GM12878 (cell line): ENCODE measurements at regions not wholly inside any gene's neighbourhood (a gene's known extent, or its start where the extent isn't known, plus 50 kb on each side); places are given as distances from the start of the nearest gene placed in this dataset.

ENCODE experiments used
- MLLT1 ChIP-seq: fragments of 450-650 bp; IDR thresholded peaks from 2 replicates; pipeline ENCODE4 v1.6.1; 2016; ENCODE audit warnings: mild to moderate bottlenecking
- MYB ChIP-seq: fragments of 150-350 bp; IDR thresholded peaks from 2 replicates; pipeline ENCODE4 v1.6.1; 2014; ENCODE audit warnings: mild to moderate bottlenecking, low read depth, low read length, borderline replicate concordance
- TF ChIP-seq, protein P1 (sequence below): fragments of 450-650 bp; IDR thresholded peaks from 2 replicates; pipeline ENCODE4 v1.6.1; 2016; ENCODE audit warnings: mild to moderate bottlenecking, moderate library complexity, borderline replicate concordance
- TF ChIP-seq, protein P2 (sequence below): fragments of 450-650 bp; IDR thresholded peaks from 2 replicates; pipeline ENCODE4 v1.6.1; 2016; ENCODE audit warnings: mild to moderate bottlenecking
- TF ChIP-seq, protein P3 (sequence below): IDR thresholded peaks from 2 replicates; pipeline ENCODE4 v1.6.1; 2011; ENCODE audit warnings: borderline replicate concordance, low read depth, mild to moderate bottlenecking, moderate library complexity, low read length; ENCODE audit not compliant: insufficient read depth, poor library complexity, severe bottlenecking

DNA sequence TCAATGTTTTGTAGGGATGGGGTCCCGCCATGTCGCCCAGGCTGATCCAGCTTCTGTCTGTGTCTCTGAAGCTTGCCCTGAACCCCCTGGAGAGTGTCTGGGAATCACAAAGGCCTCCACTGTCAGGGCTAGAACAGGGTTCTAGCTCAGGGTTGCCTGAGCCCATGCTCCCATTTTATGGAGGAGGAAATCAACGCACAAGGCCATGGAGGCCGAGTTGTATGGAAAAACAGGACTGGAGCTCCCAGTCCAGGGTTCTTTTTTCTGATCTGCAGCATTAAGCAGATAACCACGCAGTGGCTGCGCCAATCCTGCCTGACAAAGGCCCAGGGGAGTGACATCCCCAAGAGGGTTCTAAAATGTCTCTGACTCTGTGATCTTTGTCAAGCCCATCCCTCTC is 67.6 kb upstream of the NBPF3 start (continued):
- TF ChIP-seq, protein P1, sequence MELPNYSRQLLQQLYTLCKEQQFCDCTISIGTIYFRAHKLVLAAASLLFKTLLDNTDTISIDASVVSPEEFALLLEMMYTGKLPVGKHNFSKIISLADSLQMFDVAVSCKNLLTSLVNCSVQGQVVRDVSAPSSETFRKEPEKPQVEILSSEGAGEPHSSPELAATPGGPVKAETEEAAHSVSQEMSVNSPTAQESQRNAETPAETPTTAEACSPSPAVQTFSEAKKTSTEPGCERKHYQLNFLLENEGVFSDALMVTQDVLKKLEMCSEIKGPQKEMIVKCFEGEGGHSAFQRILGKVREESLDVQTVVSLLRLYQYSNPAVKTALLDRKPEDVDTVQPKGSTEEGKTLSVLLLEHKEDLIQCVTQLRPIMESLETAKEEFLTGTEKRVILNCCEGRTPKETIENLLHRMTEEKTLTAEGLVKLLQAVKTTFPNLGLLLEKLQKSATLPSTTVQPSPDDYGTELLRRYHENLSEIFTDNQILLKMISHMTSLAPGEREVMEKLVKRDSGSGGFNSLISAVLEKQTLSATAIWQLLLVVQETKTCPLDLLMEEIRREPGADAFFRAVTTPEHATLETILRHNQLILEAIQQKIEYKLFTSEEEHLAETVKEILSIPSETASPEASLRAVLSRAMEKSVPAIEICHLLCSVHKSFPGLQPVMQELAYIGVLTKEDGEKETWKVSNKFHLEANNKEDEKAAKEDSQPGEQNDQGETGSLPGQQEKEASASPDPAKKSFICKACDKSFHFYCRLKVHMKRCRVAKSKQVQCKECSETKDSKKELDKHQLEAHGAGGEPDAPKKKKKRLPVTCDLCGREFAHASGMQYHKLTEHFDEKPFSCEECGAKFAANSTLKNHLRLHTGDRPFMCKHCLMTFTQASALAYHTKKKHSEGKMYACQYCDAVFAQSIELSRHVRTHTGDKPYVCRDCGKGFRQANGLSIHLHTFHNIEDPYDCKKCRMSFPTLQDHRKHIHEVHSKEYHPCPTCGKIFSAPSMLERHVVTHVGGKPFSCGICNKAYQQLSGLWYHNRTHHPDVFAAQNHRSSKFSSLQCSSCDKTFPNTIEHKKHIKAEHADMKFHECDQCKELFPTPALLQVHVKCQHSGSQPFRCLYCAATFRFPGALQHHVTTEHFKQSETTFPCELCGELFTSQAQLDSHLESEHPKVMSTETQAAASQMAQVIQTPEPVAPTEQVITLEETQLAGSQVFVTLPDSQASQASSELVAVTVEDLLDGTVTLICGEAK = no peak
- TF ChIP-seq, protein P2, sequence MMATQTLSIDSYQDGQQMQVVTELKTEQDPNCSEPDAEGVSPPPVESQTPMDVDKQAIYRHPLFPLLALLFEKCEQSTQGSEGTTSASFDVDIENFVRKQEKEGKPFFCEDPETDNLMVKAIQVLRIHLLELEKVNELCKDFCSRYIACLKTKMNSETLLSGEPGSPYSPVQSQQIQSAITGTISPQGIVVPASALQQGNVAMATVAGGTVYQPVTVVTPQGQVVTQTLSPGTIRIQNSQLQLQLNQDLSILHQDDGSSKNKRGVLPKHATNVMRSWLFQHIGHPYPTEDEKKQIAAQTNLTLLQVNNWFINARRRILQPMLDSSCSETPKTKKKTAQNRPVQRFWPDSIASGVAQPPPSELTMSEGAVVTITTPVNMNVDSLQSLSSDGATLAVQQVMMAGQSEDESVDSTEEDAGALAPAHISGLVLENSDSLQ = no peak
- TF ChIP-seq, protein P3, sequence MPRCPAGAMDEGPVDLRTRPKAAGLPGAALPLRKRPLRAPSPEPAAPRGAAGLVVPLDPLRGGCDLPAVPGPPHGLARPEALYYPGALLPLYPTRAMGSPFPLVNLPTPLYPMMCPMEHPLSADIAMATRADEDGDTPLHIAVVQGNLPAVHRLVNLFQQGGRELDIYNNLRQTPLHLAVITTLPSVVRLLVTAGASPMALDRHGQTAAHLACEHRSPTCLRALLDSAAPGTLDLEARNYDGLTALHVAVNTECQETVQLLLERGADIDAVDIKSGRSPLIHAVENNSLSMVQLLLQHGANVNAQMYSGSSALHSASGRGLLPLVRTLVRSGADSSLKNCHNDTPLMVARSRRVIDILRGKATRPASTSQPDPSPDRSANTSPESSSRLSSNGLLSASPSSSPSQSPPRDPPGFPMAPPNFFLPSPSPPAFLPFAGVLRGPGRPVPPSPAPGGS = no peak
- TF ChIP-seq MLLT1 (no peak), MYB (no peak)
